ENCODE measurements at regions not wholly inside any gene's neighbourhood (a gene's known extent, or its start where the extent isn't known, plus 50 kb on each side); places are given as distances from the start of the nearest gene placed in this dataset.
"Not testable (repeated sequence)": the region's sequence is repeated elsewhere in the genome, so short reads cannot be mapped to it uniquely, and the experiment has no call there.

DNA sequence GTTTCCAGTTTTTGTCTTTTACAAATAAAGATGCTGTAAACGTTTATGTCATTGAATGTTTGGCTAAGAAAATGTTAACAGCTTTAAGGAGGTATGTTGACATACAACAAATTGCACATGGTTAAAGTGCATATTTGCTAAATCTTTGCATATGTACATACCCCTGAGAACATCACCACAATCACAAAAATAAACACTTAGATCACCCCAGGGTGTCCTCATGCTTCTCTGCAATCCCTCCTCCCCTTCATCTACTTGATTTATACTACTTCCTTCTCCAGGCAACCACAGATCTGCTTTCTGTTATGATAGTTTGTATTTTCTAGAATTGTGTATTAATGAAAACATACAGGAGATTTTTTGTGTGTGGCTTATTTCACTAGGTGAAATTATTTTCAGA is 209.5 kb downstream of the GLRX3 start:
- no peak for DNase-seq (ENCODE audit: low read depth in 4 of 4, low spot score in 1 of 4)

DNA sequence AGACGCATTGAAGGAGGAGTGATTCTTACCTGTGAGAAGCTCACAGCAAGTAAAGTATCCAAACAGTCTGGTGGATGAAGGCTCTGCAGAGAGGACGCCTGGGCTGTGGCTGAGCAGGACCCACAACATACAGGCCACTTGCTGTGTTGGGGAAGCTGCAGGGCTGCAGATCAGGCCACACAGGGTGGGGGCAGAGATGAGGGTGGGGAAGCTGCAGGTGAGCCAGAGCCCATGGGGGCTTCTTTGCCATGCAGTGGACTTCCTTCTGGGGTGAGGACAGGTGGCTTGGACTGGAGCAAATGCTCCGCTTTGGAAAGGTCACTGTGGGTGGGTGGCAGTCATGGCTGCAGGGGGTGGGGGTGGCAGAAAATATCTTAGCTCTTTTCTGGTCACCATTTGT is 214.8 kb downstream of the GLRX3 start:
- no peak for DNase-seq (ENCODE audit: low read depth in 4 of 4, low spot score in 1 of 4)

DNA sequence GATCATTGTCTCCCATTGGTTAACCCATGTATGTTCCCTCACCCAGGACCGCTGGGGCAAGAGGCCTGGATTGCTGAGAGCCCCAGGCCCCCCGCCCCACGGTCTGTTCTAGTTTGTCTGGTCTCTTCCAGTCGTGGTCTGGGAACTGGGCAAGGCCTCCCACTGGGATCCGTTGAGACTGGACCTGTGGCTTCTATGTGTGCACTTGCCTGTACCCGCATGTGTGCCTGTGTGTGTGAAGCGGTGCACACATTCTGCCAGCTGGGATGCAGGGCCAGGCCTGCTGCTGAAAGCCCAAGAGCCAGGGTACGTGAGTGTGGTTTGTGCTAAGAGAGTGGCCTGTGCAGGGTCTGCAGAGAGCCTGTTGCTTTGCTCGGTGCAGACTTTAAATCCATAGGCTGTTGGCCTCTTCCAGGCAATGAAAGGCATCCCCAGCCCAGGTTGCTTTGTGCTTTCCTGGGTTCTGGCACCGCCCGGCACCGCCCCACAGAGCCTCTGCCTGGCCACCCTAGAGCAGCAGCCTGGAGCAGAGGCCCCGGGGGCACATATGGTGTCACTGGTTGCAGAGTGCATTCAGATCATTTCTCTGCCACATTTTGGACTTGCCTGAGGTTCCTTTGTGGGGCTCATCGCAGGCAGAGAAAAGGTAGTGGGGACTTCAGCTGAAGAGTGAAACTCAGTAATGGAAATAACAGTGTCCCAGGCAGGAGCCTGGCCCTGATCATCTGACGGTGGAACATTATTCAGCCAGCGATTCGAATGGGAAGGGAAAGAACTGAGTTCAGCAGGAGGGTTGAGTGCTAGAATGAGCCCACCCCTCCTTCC is 215.5 kb downstream of the GLRX3 start:
- no peak for DNase-seq (ENCODE audit: low read depth in 4 of 4, low spot score in 1 of 4)

DNA sequence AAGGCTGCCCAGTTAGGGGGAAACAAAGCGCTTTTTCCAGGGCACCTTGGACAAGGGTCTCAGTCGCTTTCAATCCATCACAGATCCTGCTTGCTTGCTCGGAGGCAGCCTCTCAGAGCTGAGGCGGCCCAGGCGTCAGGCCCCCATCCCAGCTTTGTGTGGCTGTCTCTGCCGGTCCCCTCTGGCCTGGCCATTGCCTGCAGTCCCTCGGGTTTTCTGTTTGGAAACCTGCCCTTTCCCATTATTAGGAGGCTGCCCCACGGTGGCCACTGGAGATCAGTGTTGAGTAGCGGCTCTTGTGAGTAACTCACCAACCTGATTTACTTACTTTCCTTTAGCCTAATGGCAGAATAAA is 216.1 kb downstream of the GLRX3 start:
- no peak for DNase-seq (ENCODE audit: low read depth in 4 of 4, low spot score in 1 of 4)

DNA sequence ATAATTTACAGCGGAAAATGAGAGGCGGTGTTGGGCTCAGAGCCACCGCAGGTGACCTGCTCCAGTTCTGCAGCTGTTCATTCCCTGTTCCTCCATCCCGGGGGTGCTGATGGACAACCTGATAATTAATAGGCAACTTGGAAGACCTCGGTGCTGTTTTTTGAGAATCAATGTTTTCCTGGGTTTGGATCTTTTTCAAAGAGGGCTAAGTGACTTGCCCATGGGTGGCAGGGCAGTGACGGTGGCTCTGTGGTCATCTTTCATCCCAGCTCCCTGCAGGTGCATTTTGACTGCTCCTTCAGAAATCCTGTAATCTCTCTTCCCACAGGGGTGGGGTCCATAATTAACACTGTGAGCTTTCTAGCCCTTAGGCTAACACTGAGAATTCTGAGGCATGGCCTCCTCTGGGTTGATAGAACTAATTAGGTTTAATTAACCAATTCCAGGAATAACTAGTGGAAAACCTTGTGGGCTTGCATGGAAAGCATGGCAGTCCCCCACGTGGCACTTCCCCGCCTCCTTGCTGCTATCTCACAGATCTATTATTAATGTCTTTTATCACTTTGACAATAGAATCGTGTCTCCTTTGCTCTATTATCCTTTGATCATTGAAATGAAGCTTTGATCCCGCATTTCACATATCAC is 217.9 kb downstream of the GLRX3 start:
- DNase-seq (ENCODE audit: low read depth in 4 of 4, low spot score in 1 of 4): no peak

DNA sequence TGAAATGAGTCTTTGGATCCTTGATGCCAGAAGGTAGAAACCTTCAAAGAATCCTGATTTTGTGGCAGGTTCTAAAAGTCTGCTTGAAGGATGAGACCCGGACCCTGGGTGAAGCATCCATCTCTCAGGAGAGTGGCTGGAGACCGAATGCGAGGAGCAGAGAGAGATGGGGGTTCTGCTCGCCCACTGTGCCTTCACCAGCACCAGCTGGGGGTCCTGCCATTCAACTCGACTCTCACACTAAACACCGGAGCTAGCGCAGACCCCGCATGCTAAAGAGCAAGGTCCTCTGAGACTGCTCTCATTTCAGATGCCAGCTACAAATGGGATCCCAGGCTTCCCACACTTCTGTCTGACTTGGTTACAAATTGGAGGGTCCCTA is 218.4 kb downstream of the GLRX3 start:
- no peak for DNase-seq (ENCODE audit: low read depth in 4 of 4, low spot score in 1 of 4)

DNA sequence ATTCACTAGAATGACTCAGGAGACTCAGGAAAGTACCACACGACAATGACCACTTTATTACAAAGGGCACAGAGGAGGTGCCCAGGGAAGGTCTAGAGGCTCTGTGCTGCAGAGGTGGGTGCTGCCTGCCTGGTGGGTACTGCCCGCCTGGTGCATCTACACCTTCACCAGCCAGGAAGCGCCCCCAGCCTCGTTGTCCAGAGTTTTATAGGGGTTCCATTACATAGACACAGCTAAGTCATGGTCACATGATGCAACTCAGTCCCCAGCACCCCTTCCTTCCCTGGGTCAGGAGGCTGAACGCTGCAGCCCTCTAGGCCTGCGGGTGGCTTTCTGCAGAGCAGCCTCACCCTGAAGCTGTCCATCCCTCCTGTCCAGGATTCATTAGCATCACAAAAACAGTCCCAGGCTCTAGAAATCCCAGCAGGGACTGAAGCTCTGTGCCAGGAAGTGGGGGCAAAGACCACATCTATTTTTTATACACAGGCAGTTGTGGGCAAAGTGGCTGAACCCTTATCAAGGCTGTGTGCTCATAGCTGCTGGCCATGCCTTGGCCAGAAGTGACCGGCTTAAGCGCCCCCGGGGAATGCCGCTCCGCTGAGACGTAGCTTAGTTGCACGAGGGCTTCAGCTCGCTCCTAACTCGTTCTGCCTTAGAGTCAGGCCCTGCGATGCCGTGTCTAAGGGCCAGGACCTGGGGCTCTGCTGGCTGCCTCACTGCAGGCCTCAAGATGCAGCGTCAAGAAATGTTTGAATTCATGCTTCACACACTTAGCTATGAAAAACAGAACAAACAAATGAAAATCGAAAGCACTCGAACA is 219.0 kb downstream of the GLRX3 start:
- DNase-seq (ENCODE audit: low read depth in 4 of 4, low spot score in 1 of 4): no peak

DNA sequence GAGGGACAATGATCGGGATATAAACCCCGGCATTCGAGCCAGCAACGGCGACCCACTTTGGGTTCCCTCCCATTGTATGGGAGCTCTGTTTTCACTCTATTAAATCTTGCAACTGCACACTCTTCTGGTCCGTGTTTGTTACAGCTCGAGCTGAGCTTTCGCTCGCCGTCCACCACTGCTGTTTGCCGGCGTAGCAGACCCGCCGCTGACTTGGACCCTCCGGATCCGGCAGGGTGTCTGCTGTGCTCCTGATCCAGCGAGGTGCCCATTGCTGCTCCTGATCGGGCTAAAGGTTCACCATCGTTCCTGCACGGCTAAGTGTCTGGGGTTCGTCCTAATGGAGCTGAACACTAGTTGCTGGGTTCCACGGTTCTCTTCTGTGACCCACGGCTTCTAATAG is 220.2 kb downstream of the GLRX3 start:
- not testable (repeated sequence) for DNase-seq (ENCODE audit: low read depth in 4 of 4, low spot score in 1 of 4)

DNA sequence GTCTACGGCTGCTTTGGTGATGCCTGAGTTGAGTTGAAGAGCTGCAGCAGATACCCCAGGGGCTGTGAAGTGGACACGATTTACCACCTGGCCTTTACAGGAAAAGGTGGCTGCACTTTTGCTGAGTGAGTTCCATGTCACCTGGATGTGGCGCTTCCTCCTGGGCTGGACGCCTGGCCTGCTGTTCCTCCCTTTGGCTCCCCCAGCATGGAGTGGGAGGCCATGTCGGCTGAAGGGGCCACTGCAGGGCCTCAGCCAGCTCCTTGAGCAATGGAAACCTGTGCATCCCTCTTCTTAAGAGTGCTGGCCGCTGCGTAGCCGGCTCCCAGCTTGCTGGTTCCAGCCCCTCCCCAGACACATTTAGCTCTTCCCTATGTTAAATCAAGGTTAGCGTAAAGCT is 221.0 kb downstream of the GLRX3 start:
- no peak for DNase-seq (ENCODE audit: low read depth in 4 of 4, low spot score in 1 of 4)

DNA sequence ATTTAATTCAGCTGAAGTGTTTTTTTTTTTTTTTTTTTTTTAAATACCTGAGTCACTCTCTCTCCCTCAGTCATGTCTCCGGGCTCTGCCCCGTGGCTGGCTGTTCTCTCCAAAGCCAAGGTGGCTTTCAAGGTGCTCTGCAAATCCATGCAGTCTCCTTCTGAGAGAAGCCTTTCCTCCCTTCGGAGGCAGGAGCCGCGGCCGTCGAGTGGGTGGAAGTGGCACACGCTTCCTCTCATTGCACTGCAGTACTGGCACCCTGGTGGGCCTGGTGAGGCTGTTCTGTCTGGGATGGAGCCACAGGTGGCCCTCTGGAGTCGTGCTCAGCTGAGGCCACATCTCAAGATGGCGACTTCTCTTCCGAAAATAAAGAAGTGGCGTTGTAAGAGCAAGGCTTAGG is 221.8 kb downstream of the GLRX3 start:
- no peak for DNase-seq (ENCODE audit: low read depth in 4 of 4, low spot score in 1 of 4)

DNA sequence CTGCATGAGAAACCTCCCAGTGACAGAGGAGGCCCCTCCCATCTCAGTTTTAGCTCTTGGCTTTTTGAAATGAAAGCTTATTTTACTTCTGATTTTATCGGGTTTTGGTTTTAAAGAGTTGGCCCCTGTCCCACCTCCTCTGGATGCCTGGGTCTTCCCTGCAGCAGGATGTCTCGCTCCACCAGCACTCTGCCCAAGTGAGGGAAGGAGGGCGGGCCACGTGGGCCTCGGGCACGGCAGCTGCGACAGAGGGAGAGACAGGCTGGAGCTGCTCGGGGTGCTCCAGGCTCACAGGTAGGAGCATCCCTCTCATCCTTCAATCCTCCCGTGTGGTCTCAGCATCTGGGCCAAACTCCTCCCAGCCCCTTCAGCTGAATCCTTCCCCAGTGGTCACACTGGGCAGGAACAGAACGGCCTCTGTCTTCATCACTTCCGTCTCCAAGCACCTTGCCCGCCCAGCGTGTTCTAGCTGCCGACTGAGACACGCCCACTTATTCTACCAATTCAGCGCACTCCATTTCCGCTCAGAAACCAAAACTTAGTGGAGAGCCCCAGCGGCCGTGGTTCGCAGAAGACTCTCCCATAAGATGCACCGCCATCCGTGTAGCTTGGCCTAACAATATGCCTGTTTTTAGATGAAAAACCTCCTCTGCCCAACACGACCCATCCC is 222.9 kb downstream of the GLRX3 start:
- DNase-seq (ENCODE audit: low read depth in 4 of 4, low spot score in 1 of 4): no peak

DNA sequence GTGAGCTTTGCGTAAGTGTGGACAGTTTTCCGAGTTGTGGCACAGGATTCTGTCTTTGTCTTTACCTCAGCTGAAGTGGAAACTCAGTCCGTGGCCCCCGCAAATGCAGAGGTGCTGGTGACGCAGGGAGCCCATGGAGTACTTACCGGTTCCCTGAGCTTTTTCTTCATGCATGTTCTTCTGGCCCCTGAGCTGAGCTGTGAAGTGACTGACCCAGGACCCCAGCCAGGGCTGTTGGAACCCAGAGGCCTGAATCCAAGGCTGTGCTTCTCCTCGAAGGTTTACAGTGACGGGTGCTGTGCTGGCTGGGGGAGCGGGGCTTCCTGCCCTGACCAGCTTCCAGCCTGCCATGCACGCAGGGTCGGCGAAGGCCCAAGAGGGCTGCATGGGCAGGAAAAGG is 223.5 kb downstream of the GLRX3 start:
- no peak for DNase-seq (ENCODE audit: low read depth in 4 of 4, low spot score in 1 of 4)

DNA sequence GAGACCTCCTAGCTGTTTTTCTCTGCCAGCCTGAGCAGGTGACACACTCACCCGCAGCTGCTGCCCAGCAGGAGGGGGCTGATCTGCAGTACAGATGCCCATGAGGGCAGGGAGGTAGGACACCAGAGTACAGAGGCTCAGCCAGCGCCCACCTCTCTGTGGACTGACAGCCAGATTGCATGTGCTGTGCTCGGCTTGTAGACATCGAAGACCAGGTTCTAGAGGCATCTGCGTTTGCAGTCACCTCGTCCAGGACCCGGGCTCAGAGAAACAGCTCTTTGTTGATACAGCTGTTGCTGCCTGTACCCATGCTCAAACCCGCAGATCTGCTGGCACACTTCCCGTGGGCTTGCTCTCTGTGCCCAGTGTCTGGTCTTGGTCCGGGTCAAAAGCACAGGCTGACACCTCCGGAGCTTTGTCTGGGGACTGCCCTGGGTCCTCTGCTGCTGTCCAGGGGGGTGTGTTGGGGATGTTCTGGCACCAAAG is 224.7 kb downstream of the GLRX3 start:
- DNase-seq (ENCODE audit: low read depth in 4 of 4, low spot score in 1 of 4): no peak

DNA sequence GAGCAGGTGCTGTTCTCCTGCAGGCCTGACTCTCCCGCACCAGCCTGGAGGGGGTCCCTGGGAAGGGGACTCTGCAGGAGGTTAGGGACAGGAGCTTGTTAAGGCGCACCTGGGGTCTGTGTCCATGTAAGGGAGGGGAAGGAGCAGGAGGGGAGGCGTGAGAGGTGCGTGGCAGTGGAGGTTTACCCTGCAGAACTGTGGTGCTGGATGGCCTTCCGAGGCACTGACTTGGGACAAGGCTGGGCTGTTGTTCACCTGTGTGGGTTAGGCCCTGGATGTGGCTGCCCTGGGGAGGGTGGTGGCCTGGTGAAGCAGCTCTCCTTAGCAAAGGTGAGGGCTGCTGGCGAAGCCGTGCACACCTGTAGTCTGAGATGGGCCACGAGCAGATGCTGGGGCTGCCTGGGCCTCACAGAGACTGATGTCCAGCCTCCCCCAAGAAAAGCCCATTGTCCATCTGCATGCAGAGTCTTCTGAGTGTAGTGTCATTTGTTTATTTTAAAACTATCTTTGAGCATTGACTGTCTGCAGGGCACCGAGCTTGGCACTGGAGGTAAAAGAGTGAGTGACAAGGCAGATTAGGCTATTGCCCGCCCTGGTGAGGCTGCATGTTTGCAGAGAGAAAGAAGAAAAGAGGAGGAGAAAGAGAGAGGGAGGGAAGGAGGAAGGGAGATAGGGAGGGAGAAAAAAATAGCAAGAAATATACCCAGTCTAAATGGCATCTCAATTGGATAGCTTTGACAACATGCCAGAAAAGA is 225.3 kb downstream of the GLRX3 start:
- no peak for DNase-seq (ENCODE audit: low read depth in 4 of 4, low spot score in 1 of 4)

DNA sequence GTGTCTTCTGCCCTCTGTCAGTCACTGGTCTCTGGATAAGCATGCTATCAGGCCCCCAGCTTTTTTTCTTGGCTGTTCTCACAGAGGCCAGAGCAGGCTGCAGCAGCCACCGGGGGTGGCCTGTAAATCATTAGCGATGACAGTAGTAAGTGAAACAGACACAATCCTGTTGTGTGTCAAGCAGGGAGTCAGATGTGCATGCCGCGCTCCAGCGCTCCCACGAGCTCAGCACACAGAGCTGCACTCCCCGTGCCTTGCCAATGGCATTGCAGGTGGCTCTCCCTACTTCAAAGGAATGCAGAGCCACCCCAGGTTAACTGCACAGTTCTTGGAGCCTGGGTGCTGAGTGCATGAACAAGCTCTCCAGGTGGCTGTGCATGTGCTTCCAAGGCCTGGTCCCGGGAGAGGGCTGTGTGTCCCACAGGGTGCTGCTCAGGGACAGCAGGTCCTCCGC is 226.1 kb downstream of the GLRX3 start:
- no peak for DNase-seq (ENCODE audit: low read depth in 4 of 4, low spot score in 1 of 4)

DNA sequence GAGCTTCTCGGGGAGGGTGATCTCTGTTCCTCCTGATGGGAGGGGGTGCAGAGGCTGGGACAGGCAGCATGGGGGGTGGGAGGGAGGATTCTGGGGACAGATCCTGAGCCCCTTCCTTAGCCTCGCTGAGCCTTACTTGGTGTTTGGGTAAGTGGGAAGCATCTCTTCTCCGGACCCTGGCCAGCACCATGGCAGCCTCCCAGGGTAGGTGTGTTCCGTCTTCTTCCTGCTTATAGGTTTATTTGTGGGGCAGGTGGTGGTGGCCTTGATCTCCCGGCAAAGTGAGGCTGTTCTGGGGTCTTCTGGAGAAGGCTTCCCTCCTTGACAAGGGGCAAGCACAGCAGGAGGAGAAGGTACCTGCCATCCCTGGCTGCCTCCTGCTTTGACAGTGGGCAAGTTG is 226.9 kb downstream of the GLRX3 start:
- no peak for DNase-seq (ENCODE audit: low read depth in 4 of 4, low spot score in 1 of 4)

DNA sequence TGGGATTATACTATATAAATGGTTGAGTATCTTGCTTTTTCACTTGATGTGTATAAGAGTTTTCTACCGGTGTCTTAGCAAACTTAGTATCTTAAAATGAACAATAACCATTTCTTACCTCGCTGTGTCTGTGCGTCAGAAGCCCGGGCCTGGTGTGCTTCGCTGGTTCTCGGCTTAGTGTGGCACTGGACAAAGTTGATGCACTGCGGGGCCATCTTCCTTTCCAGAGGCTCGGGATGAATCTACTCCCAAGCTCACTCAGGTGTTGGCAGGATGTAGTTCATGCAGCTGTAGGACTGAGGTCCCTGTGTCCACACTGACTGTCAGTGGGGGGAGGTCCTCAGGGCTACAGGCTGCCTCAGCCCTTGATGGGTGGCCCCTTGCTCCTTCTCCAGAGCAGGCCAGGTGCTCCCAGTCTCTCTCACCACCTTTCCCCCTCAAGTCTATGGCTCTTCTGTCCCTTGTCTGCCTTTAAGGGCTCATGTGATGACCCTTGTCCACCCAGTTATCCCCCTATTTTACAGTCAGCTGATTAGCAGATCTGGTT is 227.8 kb downstream of the GLRX3 start:
- no peak for DNase-seq (ENCODE audit: low read depth in 4 of 4, low spot score in 1 of 4)

DNA sequence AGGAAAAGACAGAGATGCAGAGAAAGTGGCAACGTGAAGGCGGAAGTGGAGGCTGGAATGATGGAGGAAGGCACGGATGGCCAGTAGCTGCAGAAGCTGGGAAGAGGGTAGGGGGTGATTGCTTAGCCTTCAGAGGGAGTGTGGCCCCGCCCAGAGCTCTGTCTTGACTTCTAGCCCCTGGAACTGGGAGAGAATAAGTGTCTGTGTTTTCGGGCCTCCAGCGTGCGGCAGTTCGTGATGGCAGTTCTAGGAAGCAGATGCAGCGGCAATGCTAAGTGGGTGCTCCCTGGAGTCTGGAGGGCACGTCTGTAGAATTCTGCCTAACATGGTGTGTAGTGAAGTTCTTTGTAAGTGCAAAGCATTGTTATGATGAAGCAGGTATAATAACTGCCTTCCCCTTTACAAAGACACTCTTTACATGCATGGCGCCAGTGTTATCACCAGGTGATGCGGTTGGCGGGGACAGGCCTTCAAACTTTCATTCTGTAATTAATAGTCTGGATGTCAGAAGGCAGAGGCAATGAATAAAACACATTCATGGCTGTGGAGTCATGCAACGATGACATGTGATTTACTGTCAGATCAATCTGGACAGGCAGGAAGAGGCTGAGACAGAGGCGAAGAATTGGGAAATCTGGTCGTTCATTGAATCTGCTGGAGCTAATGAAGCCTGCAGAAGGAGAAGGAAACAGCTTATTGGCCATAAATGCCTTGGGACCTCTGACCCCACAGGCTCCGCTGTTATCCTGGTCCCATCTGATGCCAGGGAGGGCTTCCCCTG is 228.6 kb downstream of the GLRX3 start:
- no peak for DNase-seq (ENCODE audit: low read depth in 4 of 4, low spot score in 1 of 4)

DNA sequence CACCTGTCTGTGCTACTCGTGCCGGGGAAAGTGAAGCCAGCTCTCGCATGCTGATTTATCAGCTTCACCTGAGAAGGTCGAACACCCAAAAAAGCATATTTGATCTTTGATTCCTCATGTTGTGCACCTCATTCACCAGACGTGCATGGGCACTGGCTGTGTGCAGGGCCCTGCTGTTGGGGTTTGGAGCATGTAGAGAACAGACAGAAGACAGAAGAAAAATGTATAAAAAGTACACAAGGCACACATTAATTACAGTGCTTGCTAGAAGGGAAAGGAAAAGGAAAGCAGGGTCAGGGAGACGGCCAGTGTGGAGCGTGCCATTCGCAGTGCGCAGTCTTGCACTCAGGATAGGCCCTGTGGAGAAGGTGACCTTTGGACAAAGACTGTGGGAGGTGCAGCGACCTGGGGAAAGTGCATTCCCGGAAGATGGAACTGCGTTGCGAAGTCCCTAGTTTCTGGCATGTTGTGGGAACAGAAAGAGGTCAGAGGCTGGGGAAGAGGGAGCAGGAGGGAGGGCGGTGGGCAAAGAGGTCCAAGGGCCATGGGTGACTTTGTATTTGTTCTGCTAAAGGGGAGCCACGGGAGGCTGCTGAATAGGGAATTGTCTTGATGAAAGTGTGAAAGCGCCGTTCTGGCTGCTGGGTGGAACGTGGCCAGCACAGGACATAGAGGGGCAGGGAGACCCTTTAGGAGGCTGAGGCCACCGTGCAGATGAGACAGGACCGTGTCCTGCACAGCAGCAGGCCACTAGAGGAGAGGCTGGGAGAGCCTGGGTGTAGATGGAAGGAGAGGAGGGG is 232.8 kb downstream of the GLRX3 start:
- DNase-seq (ENCODE audit: low read depth in 4 of 4, low spot score in 1 of 4): no peak

Measured in stimulated activated CD4-positive, alpha-beta T cell treated with anti-CD3 and anti-CD28 coated beads, Interleukin-1b, Interleukin-23, amount 100 ng/mL, for 24 hours (primary cell).